ENCODE measurements at regions not wholly inside any gene's neighbourhood (a gene's known extent, or its start where the extent isn't known, plus 50 kb on each side); places are given as distances from the start of the nearest gene placed in this dataset.

DNA sequence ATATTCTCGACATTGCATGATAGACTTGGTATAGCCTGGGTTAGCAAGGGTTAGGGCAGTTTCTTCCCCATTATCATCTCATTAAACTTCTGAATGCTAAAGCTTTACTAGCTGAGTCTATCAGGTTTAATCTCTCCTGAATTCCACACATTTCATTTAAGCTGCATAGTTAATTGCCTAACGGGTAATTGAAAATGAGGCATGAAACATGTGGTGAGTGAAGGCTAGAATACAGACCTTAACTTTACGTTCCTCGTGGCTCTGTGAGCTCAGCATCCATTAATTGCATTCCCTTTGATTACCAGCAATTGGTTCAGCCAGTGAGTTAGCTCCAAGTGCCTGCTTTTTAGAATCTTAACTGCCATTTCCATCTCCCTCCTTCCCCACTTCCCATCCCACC is 126.5 kb upstream of the MEX3C start:
- TF ChIP-seq, protein P1, sequence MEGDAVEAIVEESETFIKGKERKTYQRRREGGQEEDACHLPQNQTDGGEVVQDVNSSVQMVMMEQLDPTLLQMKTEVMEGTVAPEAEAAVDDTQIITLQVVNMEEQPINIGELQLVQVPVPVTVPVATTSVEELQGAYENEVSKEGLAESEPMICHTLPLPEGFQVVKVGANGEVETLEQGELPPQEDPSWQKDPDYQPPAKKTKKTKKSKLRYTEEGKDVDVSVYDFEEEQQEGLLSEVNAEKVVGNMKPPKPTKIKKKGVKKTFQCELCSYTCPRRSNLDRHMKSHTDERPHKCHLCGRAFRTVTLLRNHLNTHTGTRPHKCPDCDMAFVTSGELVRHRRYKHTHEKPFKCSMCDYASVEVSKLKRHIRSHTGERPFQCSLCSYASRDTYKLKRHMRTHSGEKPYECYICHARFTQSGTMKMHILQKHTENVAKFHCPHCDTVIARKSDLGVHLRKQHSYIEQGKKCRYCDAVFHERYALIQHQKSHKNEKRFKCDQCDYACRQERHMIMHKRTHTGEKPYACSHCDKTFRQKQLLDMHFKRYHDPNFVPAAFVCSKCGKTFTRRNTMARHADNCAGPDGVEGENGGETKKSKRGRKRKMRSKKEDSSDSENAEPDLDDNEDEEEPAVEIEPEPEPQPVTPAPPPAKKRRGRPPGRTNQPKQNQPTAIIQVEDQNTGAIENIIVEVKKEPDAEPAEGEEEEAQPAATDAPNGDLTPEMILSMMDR (IDR thresholded peaks at IDR 0.05), result no peak
- ATAC-seq (no peak), DNase-seq (no peak)
- Histone ChIP-seq H3K27ac (no peak overlapping the region), H3K9me3 (no peaks in the 10 kb centered on the region), H3K27me3 (no peaks in the 10 kb centered on the region), H3K4me3 (no peak overlapping the region), H3K36me3 (no peaks in the 10 kb centered on the region), H3K4me1 (no peaks in the 10 kb centered on the region)
- intact Hi-C loops (cut with DNase I), result no loop called here

DNA sequence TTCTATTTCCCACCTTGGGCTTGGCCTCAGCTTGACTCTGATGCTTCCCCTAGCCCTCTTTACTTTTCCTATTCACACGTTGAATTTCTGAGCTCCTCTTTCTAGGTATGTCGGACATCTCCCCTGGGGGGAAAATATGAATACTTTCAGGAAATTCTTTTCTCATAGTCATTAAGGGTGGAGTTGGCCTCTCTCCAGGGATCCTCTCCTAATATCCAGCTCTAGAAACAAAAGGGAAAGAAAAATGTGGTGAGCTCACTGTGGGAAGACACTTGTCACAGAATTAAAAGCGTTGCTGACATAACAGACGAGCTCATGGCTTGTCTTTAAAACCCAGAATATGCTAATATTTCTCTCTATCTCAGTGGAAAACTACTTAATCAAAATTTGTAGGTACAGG is 132.7 kb upstream of the MEX3C start:
- Histone ChIP-seq H3K4me1 (no peaks in the 10 kb centered on the region), H3K9me3 (no peaks in the 10 kb centered on the region), H3K27ac (no peak overlapping the region), H3K36me3 (no peaks in the 10 kb centered on the region), H3K4me3 (no peak overlapping the region), H3K27me3 (no peaks in the 10 kb centered on the region)
- TF ChIP-seq, protein P1 (IDR thresholded peaks at IDR 0.05), result no peak
- intact Hi-C loops (cut with DNase I), result no loop called here
- DNase-seq (no peak), ATAC-seq (no peak)

GRCh38 chr18:51330739-51331138 is 133.3 kb upstream of the MEX3C start:
- Histone ChIP-seq H3K4me1 (no peaks in the 10 kb centered on the region), H3K27me3 (no peaks in the 10 kb centered on the region), H3K36me3 (no peaks in the 10 kb centered on the region), H3K27ac (no peak overlapping the region), H3K9me3 (no peaks in the 10 kb centered on the region), H3K4me3 (no peak overlapping the region)
- intact Hi-C loops (cut with DNase I), result no loop called here
- no peak for ATAC-seq
- TF ChIP-seq, protein P1 (IDR thresholded peaks at IDR 0.05), result no peak
- DNase-seq, result no peak

- intact Hi-C loops (cut with DNase I), result no loop called here
- H3K4me3 ChIP-seq, result no peak overlapping the region
- H3K4me1 ChIP-seq, result no peaks in the 10 kb centered on the region
- DNase-seq (no peak), ATAC-seq (no peak)
- TF ChIP-seq, protein P1 (IDR thresholded peaks at IDR 0.05), result no peak
- no peaks in the 10 kb centered on the region for H3K27me3 ChIP-seq
- H3K27ac ChIP-seq, result no peak overlapping the region
- H3K36me3 ChIP-seq, result no peaks in the 10 kb centered on the region
- no peaks in the 10 kb centered on the region for H3K9me3 ChIP-seq
Measured at GRCh38 chr18:51337406-51337805, 139.9 kb upstream of the MEX3C start.

GRCh38 chr18:51339856-51340255 is 142.4 kb upstream of the MEX3C start:
- ATAC-seq (no peak), DNase-seq (no peak)
- no peak overlapping the region for H3K27ac ChIP-seq
- no peaks in the 10 kb centered on the region for H3K27me3 ChIP-seq
- H3K36me3 ChIP-seq, result no peaks in the 10 kb centered on the region
- no peak overlapping the region for H3K4me3 ChIP-seq
- intact Hi-C loops (cut with DNase I), result no loop called here
- no peaks in the 10 kb centered on the region for H3K4me1 ChIP-seq
- TF ChIP-seq, protein P1 (IDR thresholded peaks at IDR 0.05), result no peak
- no peaks in the 10 kb centered on the region for H3K9me3 ChIP-seq
